ENCODE measurements at regions not wholly inside any gene's neighbourhood (a gene's known extent, or its start where the extent isn't known, plus 50 kb on each side); places are given as distances from the start of the nearest gene placed in this dataset.

DNA sequence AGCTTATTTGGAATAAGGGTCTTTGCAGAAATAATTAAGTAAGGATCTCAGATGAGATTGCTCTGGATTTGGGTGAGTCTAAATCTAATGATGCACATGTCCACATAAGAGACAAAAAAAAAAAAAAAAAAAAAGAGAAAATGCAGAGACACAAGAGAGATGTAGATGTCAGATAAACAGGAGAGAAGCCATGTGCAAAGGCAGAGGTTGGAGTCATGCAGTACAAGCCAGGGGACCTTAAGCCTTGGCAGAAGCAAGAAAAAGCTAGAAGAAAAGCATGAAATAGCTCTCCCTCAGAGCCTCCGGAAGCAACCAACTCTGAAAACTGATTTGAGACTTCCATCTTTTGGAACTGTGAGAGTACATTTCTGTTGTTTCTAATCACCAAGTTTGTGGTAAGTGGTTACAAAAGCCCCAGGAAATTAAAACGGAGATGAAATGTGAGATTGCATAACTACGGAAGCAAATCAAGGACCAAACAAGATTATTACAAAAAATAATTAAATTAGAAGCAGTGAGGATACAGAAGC lies 1304.0 kb upstream of the SEL1L start:
- ATAC-seq (ENCODE audit: low read depth) = no peak
- H3K4me1 ChIP-seq (ENCODE audit: insufficient read depth, poor library complexity, severe bottlenecking) = no peaks in the 10 kb centered on the region
- no peaks in the 10 kb centered on the region for H3K27me3 ChIP-seq (ENCODE audit: insufficient read depth, poor library complexity, severe bottlenecking)
- DNase-seq (ENCODE audit: low spot score) = no peak
- H3K36me3 ChIP-seq (ENCODE audit: low read depth) = no peaks in the 10 kb centered on the region
- TF ChIP-seq, protein P1, sequence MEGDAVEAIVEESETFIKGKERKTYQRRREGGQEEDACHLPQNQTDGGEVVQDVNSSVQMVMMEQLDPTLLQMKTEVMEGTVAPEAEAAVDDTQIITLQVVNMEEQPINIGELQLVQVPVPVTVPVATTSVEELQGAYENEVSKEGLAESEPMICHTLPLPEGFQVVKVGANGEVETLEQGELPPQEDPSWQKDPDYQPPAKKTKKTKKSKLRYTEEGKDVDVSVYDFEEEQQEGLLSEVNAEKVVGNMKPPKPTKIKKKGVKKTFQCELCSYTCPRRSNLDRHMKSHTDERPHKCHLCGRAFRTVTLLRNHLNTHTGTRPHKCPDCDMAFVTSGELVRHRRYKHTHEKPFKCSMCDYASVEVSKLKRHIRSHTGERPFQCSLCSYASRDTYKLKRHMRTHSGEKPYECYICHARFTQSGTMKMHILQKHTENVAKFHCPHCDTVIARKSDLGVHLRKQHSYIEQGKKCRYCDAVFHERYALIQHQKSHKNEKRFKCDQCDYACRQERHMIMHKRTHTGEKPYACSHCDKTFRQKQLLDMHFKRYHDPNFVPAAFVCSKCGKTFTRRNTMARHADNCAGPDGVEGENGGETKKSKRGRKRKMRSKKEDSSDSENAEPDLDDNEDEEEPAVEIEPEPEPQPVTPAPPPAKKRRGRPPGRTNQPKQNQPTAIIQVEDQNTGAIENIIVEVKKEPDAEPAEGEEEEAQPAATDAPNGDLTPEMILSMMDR (IDR thresholded peaks at IDR 0.05; ENCODE audit: poor library complexity, severe bottlenecking) = no peak
- H3K4me3 ChIP-seq (ENCODE audit: severe bottlenecking) = no peak overlapping the region
- no peak overlapping the region for H3K27ac ChIP-seq (ENCODE audit: poor library complexity, severe bottlenecking)
- no peaks in the 10 kb centered on the region for H3K9me3 ChIP-seq (ENCODE audit: severe bottlenecking)

DNA sequence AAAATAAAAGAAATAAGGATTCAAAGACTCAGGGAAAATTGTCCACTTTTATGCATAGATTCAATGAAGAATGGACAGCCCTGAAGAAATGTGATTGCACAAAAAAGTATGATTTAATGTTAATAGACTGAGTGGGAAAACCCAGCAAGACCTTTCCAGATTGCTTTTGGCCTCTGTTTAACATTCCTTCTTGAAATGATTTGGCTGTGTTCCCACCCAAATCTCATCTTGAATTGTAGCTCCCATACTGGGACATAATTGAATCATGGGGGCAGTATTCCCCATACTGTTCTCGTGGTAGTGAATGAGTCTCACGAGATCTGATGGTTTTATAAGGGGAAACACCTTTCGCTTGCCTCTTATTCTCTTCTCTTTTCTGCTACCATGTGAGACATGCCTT lies 1316.9 kb upstream of the SEL1L start:
- DNase-seq (ENCODE audit: low spot score) = no peak

DNA sequence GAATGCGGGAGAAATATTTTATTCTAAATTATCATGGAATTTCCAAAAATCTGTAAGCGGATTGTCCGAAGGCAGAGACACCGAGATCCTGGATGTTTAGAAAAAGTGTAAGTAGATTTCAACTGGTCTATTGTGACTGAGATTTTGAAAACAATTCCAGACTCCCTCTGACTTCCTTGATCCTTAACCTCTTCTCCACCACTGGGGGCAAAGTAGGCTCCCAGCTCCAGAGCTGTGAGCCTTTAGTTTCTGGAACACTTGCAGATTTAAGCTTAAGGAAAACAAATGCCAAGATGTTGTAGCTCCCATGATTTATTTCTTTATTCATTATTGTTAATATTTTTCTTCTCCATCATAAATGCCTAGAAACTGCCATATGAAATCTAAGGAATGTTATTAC lies 1320.5 kb upstream of the SEL1L start:
- no peaks in the 10 kb centered on the region for H3K27me3 ChIP-seq (ENCODE audit: insufficient read depth, poor library complexity, severe bottlenecking)
- no peak overlapping the region for H3K27ac ChIP-seq (ENCODE audit: poor library complexity, severe bottlenecking)
- DNase-seq (ENCODE audit: low spot score) (no peak), ATAC-seq (ENCODE audit: low read depth) (no peak)
- H3K9me3 ChIP-seq (ENCODE audit: severe bottlenecking) = no peaks in the 10 kb centered on the region
- no peaks in the 10 kb centered on the region for H3K4me1 ChIP-seq (ENCODE audit: insufficient read depth, poor library complexity, severe bottlenecking)
- TF ChIP-seq, protein P1 (IDR thresholded peaks at IDR 0.05; ENCODE audit: poor library complexity, severe bottlenecking) = no peak
- no peak overlapping the region for H3K4me3 ChIP-seq (ENCODE audit: severe bottlenecking)
- H3K36me3 ChIP-seq (ENCODE audit: low read depth) = no peaks in the 10 kb centered on the region

More for the DNA sequence above, 1316.9 kb upstream of the SEL1L start:
- Histone ChIP-seq H3K27ac (ENCODE audit: poor library complexity, severe bottlenecking) (no peak overlapping the region), H3K4me1 (ENCODE audit: insufficient read depth, poor library complexity, severe bottlenecking) (no peaks in the 10 kb centered on the region), H3K36me3 (ENCODE audit: low read depth) (no peaks in the 10 kb centered on the region), H3K27me3 (ENCODE audit: insufficient read depth, poor library complexity, severe bottlenecking) (no peaks in the 10 kb centered on the region), H3K4me3 (ENCODE audit: severe bottlenecking) (no peak overlapping the region), H3K9me3 (ENCODE audit: severe bottlenecking) (no peaks in the 10 kb centered on the region)
- ATAC-seq (ENCODE audit: low read depth) = no peak
- TF ChIP-seq, protein P1 (IDR thresholded peaks at IDR 0.05; ENCODE audit: poor library complexity, severe bottlenecking) = no peak

DNA sequence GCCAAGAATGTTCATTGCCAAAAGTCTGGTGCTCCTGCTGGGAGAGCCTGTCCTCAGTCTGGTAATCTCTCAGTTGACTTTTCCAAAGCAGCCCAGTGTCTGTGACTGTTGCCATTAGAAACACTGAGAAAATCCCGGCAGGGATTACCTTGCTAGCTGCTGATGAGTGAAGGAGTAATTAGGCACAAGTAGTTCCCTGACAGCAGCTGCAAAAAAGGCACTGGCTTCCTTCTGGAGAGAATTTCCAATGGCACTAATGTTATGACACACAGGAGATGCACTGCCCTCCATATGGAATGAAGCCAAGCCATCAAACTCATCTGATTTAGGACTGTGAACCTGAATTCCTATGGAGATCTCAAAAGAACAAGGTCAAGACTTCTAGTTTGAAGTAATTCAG lies 1321.2 kb upstream of the SEL1L start:
- H3K27me3 ChIP-seq (ENCODE audit: insufficient read depth, poor library complexity, severe bottlenecking) = no peaks in the 10 kb centered on the region
- ATAC-seq (ENCODE audit: low read depth) (no peak), DNase-seq (ENCODE audit: low spot score) (no peak)
- H3K36me3 ChIP-seq (ENCODE audit: low read depth) = no peaks in the 10 kb centered on the region
- no peaks in the 10 kb centered on the region for H3K9me3 ChIP-seq (ENCODE audit: severe bottlenecking)
- H3K4me3 ChIP-seq (ENCODE audit: severe bottlenecking) = no peak overlapping the region
- H3K4me1 ChIP-seq (ENCODE audit: insufficient read depth, poor library complexity, severe bottlenecking) = no peaks in the 10 kb centered on the region
- TF ChIP-seq, protein P1 (IDR thresholded peaks at IDR 0.05; ENCODE audit: poor library complexity, severe bottlenecking) = no peak
- H3K27ac ChIP-seq (ENCODE audit: poor library complexity, severe bottlenecking) = no peak overlapping the region

DNA sequence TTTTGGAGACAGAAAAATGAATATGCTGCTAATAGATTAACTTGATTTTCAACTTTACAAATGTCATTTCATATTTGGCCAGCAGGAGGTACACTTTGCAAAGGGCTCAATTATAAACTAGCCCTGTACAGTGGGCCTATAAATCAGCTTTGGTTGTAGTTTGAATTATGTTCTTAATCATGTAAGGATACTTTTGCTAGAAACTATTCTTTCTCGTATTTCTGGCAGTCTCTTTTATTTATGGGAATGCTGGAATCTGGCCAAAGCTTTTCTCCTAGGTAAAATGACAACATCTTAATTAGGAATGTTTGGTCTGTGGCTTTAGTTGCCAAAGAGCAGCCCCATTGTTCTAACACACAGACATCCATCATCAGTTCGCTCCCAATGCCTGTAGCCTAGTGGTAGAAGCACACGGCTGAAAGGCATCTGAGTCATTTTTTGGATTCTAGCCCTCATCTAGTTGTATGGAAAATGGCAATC lies 1322.3 kb upstream of the SEL1L start:
- H3K27me3 ChIP-seq (ENCODE audit: insufficient read depth, poor library complexity, severe bottlenecking) = no peaks in the 10 kb centered on the region
- H3K4me1 ChIP-seq (ENCODE audit: insufficient read depth, poor library complexity, severe bottlenecking) = no peaks in the 10 kb centered on the region
- DNase-seq (ENCODE audit: low spot score) (no peak), ATAC-seq (ENCODE audit: low read depth) (peak; percentile 35; the same call in 1 of the 3 replicates)
- no peaks in the 10 kb centered on the region for H3K36me3 ChIP-seq (ENCODE audit: low read depth)
- TF ChIP-seq, protein P1 (IDR thresholded peaks at IDR 0.05; ENCODE audit: poor library complexity, severe bottlenecking) = peak; percentile 37
- no peak overlapping the region for H3K4me3 ChIP-seq (ENCODE audit: severe bottlenecking)
- no peaks in the 10 kb centered on the region for H3K9me3 ChIP-seq (ENCODE audit: severe bottlenecking)
- no peak overlapping the region for H3K27ac ChIP-seq (ENCODE audit: poor library complexity, severe bottlenecking)

Measured in RWPE2 (cell line).